ENCODE measurements at regions not wholly inside any gene's neighbourhood (a gene's known extent, or its start where the extent isn't known, plus 50 kb on each side); places are given as distances from the start of the nearest gene placed in this dataset.

DNA sequence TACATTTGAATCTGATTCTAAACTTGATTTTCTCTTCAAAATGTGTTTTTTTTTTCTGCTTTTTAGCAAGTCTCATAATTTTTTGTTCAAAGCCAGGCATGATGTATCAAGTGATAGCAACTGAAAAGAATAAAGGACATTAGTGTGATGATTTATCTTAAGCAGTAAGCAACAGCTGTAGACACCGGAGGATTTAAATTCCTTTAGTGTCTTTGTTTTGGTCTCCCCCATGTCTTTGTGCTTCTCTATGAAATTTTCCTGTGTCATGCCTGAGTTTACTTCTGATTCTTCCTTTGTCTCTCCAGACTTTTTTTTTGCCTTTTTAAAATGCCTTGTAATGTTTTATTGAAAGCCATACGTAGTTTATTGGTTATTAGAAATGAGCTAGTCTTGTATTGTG is 934.2 kb upstream of the RAG2 start (continued):
- TF ChIP-seq CREM (IDR thresholded peaks at IDR 0.05; ENCODE audit: low read depth) (no peak), MYC (IDR thresholded peaks at IDR 0.05; ENCODE audit: insufficient read depth, insufficient read length, insufficient replicate concordance, low read length, severe bottlenecking) (no peak), ZNF24 (IDR thresholded peaks at IDR 0.05) (no peak), GABPA (IDR thresholded peaks at IDR 0.05; ENCODE audit: low read depth) (no peak), LARP7 (IDR thresholded peaks at IDR 0.05) (no peak), PAX5 (IDR thresholded peaks at IDR 0.05; ENCODE audit: borderline replicate concordance, low read depth, low read length) (no peak), ETV6 (conservative IDR thresholded peaks at IDR 0.05 in 1 of 2, IDR thresholded peaks at IDR 0.05 in 1 of 2; ENCODE audit: borderline replicate concordance in 1 of 2, low read depth in 1 of 2) (no peak), EED (IDR thresholded peaks at IDR 0.05; ENCODE audit: low read depth) (no peak)

- no peak for TF ChIP-seq YY1 (IDR thresholded peaks at IDR 0.05; ENCODE audit: low read depth, low read length)
- no peak for TF ChIP-seq CTCF (IDR thresholded peaks at IDR 0.05 in 2 of 3, conservative IDR thresholded peaks at IDR 0.05 in 1 of 3; ENCODE audit: control insufficient read depth in 2 of 3, extremely low read depth in 1 of 3, insufficient read depth in 1 of 3, low read depth in 3 of 3, low read length in 3 of 3)
- no peak for DNase-seq (ENCODE audit: low read depth, low spot score)
- Histone ChIP-seq H3K4me2 (ENCODE audit: control insufficient read depth, insufficient read depth) (no peak overlapping the region), H2AFZ (ENCODE audit: control insufficient read depth, low read depth, low read length) (no peak overlapping the region), H3K9ac (ENCODE audit: control insufficient read depth, insufficient read depth, low read length) (no peak overlapping the region), H3K79me2 (ENCODE audit: control insufficient read depth, insufficient read depth, low read length) (no peaks in the 10 kb centered on the region), H3K27me3 (replicated peaks in 1 of 2; ENCODE audit: control insufficient read depth in 2 of 2, insufficient read depth in 2 of 2, low read length in 1 of 2) (no peaks in the 10 kb centered on the region), H3K9me3 (replicated peaks; ENCODE audit: control insufficient read depth, insufficient read depth, low read length) (no peaks in the 10 kb centered on the region; the same call in 2 of the 3 replicates), H3K4me3 (no peak overlapping the region), H3K27ac (ENCODE audit: control insufficient read depth, insufficient read depth) (no peak overlapping the region), H4K20me1 (ENCODE audit: control insufficient read depth, insufficient read depth) (no peaks in the 10 kb centered on the region), H3K36me3 (ENCODE audit: control insufficient read depth in 2 of 2, insufficient read depth in 2 of 2, low read length in 1 of 2) (no peaks in the 10 kb centered on the region), H3K4me1 (ENCODE audit: control insufficient read depth, insufficient read depth, low read length) (no peaks in the 10 kb centered on the region)
- FAIRE-seq, result no peak
- RAD21 ChIA-PET (ENCODE audit: unreplicated experiment), result no interaction called here
- WGBS (ENCODE audit: insufficient coverage, insufficient replicate concordance, low lambda C conversion rate, missing lambda C conversion rate), result 6% methylated on average over 1 of the region's 1 CpG
- SMC1A ChIA-PET (ENCODE audit: uncharacterized antibody, unreplicated experiment), result interaction anchor here (0.6 to 0.7 kb wide), 2 partner anchors 428 to 1086 kb away, joined by 3 read pairs; no protein-coding TSS in a partner anchor
- POLR2A ChIA-PET, result interaction anchor here (0.6 kb wide), 3 partner anchors 21 to 875 kb away, joined by 3 to 5 read pairs (median 3); no protein-coding TSS in a partner anchor
- in situ Hi-C loops (cut with MboI), result no loop called here
- CTCF ChIA-PET, result no interaction called here
- ATAC-seq, result no peak
- intact Hi-C loops (cut with micrococcal nuclease; ENCODE audit: unreplicated experiment), result no loop called here
- no TSS peak for BruUV-seq (replicated peaks)
Measured at GRCh38 chr11:37527545-37527944, 929.5 kb upstream of the RAG2 start.

All from GM12878 (cell line).